B cell (primary cell): ENCODE measurements at regions not wholly inside any gene's neighbourhood (a gene's known extent, or its start where the extent isn't known, plus 50 kb on each side); places are given as distances from the start of the nearest gene placed in this dataset.

Experiments
- ATAC-seq: fragments of 200-7000 bp; cut with Tn5 transposase; one replicate; pipeline ENCODE4 v1.10.0; 2021; ENCODE audit warnings: low read depth, mild to moderate bottlenecking, moderate number of reproducible peaks, moderate library complexity
- CTCF ChIA-PET: fragments of 350-600 bp; sonication (Branson Sonifier 250); formaldehyde crosslinking; loops from one replicate; lab custom pipeline; 2021; ENCODE audit warnings: antibody characterized with exemption, inconsistent platforms; lab: Charles Lee
- POLR2A ChIA-PET: fragments of 350-600 bp; sonication (Branson Sonifier 250); formaldehyde crosslinking; loops from one replicate; lab custom pipeline; 2021; ENCODE audit warnings: antibody characterized with exemption; lab: Charles Lee
- DNase-seq: peaks from one replicate; pipeline ENCODE4 v3.0.0; 2013
- H2AFZ ChIP-seq: 2 replicates; pipeline ENCODE4 v1.6.1; 2012; ENCODE audit warnings: mild to moderate bottlenecking, low read depth, low read length; ENCODE audit not compliant: insufficient read depth, poor library complexity, severe bottlenecking
- H3K27ac ChIP-seq, 2 donors: 1 replicate in 1 of 2; 2 replicates in 1 of 2; pipeline ENCODE4 v1.5.1; 2012 to 2013; ENCODE audit warnings: low read length in 2 of 2, mild to moderate bottlenecking in 2 of 2, moderate library complexity in 1 of 2
- H3K27me3 ChIP-seq, 4 experiments: fragments of 200-600 bp in 1 of 4; sonication (generic) in 1 of 4; replicated peaks in 1 of 4; 1 replicate in 2 of 4; 2 replicates in 2 of 4; pipeline versions ENCODE4 v1.6.1 to v1.7.0; 2013 to 2016; ENCODE audit warnings: low read length in 3 of 4, mild to moderate bottlenecking in 2 of 4, mixed read lengths in 1 of 4, moderate library complexity in 1 of 4; ENCODE audit not compliant: insufficient read depth in 4 of 4, control insufficient read depth in 3 of 4; ENCODE audit errors: control extremely low read depth in 1 of 4
- H3K36me3 ChIP-seq, 2 experiments: replicated peaks in 1 of 2; 1 replicate in 1 of 2; 2 replicates in 1 of 2; pipeline versions ENCODE4 v1.6.1 to v1.7.1; 2013; ENCODE audit warnings: low read length in 1 of 2; ENCODE audit not compliant: insufficient read depth in 2 of 2, control insufficient read depth in 1 of 2; ENCODE audit errors: control extremely low read depth in 1 of 2, extremely low read depth in 1 of 2
- H3K4me1 ChIP-seq, 2 donors: fragments of 200-600 bp in 1 of 2; sonication (generic) in 1 of 2; 1 replicate in 1 of 2; 2 replicates in 1 of 2; pipeline versions ENCODE4 v1.5.1 to v1.6.1; 2013 to 2017; ENCODE audit warnings: low read length in 2 of 2; ENCODE audit not compliant: control insufficient read depth in 2 of 2, insufficient read depth in 2 of 2
- H3K4me2 ChIP-seq: replicated peaks from 2 replicates; pipeline ENCODE3; 2012; ENCODE audit warnings: mild to moderate bottlenecking, low read depth, low read length; ENCODE audit not compliant: poor library complexity, severe bottlenecking
- H3K4me3 ChIP-seq, 5 experiments: fragments of 200-600 bp in 1 of 5; sonication (generic) in 1 of 5; 1 replicate in 3 of 5; 2 replicates in 2 of 5; pipeline versions ENCODE4 v1.5.1 to v1.7.0; 2011 to 2016; ENCODE audit warnings: low read length in 4 of 5, mild to moderate bottlenecking in 4 of 5, low read depth in 2 of 5, control low read depth in 1 of 5, moderate library complexity in 1 of 5; ENCODE audit not compliant: insufficient read depth in 1 of 5; ENCODE audit errors: control extremely low read depth in 1 of 5, extremely low read depth in 1 of 5
- H3K79me2 ChIP-seq: fragments of 200-600 bp; sonication (generic); one replicate; pipeline ENCODE4 v1.6.0; 2016; ENCODE audit warnings: low read length; ENCODE audit not compliant: control insufficient read depth, insufficient read depth
- H3K9ac ChIP-seq: fragments of 200-600 bp; sonication (generic); 2 replicates; pipeline ENCODE4 v1.6.1; 2017; ENCODE audit warnings: mild to moderate bottlenecking, low read length, moderate library complexity
- H3K9me3 ChIP-seq, 3 donors: one replicate each; pipeline versions ENCODE4 v1.6.1 to v1.7.1; 2013; ENCODE audit warnings: low read length in 2 of 3; ENCODE audit not compliant: control insufficient read depth in 2 of 3, insufficient read depth in 1 of 3; ENCODE audit errors: control extremely low read depth in 1 of 3
- H4K20me1 ChIP-seq: 2 replicates; pipeline ENCODE4 v1.6.0; 2012; ENCODE audit warnings: mild to moderate bottlenecking, low read length; ENCODE audit not compliant: insufficient read depth, control insufficient read depth, poor library complexity, severe bottlenecking
- H3K27ac Mint-ChIP-seq: one replicate; pipeline ENCODE4 v1.8.0; 2021; ENCODE audit warnings: mixed read lengths
- H3K27me3 Mint-ChIP-seq: one replicate; pipeline ENCODE4 v1.8.0; 2021; ENCODE audit warnings: mixed read lengths
- H3K4me1 Mint-ChIP-seq: one replicate; pipeline ENCODE4 v1.8.0; 2021; ENCODE audit warnings: mixed read lengths
- H3K4me3 Mint-ChIP-seq: one replicate; pipeline ENCODE4 v1.8.0; 2021; ENCODE audit warnings: mixed read lengths
- H3K9me3 Mint-ChIP-seq: one replicate; pipeline ENCODE4 v1.8.0; 2022; ENCODE audit warnings: mixed read lengths; ENCODE audit not compliant: insufficient read depth
- EZH2 ChIP-seq: IDR thresholded peaks from 2 replicates; pipeline ENCODE4 v1.6.1; 2012; ENCODE audit warnings: borderline replicate concordance, low read depth, mild to moderate bottlenecking, moderate library complexity, low read length; ENCODE audit not compliant: insufficient read depth, poor library complexity, severe bottlenecking
- WGBS: methylation state at CpG from one replicate; pipeline ENCODE4 v1.1.5; 2013; ENCODE audit warnings: missing lambda C conversion rate; ENCODE audit not compliant: insufficient coverage; 5-methylcytosine and 5-hydroxymethylcytosine counted together
- intact Hi-C: fragments of 100-400 bp; cut with micrococcal nuclease; formaldehyde crosslinking; loops from one replicate; pipeline ENCODE4 v1.10.0; 2022
- TF ChIP-seq, protein P1 (sequence below): fragments of 200-600 bp; IDR thresholded peaks from one replicate; pipeline ENCODE4 v1.8.0; 2022; ENCODE audit warnings: antibody characterized with exemption, mild to moderate bottlenecking

GRCh38 chrX:39753293-39753996 is 344.3 kb downstream of the BCOR start:
- 90% methylated on average over 4 of the region's 8 CpGs for WGBS
- H3K27me3 ChIP-seq: no peaks in the 10 kb centered on the region
- H4K20me1 ChIP-seq: no peaks in the 10 kb centered on the region
- no peak for DNase-seq
- no peaks in the 10 kb centered on the region for H3K4me1 ChIP-seq
- H3K36me3 ChIP-seq: no peaks in the 10 kb centered on the region
- no peak overlapping the region for H3K4me3 ChIP-seq
- H3K9ac ChIP-seq: no peak overlapping the region
- H3K4me3 Mint-ChIP-seq: no peak overlapping the region
- no peak overlapping the region for H2AFZ ChIP-seq
- no peaks in the 10 kb centered on the region for H3K4me1 Mint-ChIP-seq
- no peaks in the 10 kb centered on the region for H3K79me2 ChIP-seq
- peaks cover 0 to 2% (median 0%) of the 10 kb centered on the region in 3 donors for H3K9me3 ChIP-seq
- no peaks in the 10 kb centered on the region for H3K27me3 Mint-ChIP-seq
- CTCF ChIA-PET: no interaction called here
- intact Hi-C loops: no loop called here
- no peak overlapping the region for H3K4me2 ChIP-seq
- H3K27ac Mint-ChIP-seq: no peak overlapping the region
- no peaks in the 10 kb centered on the region for H3K9me3 Mint-ChIP-seq
- ATAC-seq: no peak
- no peak for TF ChIP-seq EZH2
- TF ChIP-seq, protein P1, sequence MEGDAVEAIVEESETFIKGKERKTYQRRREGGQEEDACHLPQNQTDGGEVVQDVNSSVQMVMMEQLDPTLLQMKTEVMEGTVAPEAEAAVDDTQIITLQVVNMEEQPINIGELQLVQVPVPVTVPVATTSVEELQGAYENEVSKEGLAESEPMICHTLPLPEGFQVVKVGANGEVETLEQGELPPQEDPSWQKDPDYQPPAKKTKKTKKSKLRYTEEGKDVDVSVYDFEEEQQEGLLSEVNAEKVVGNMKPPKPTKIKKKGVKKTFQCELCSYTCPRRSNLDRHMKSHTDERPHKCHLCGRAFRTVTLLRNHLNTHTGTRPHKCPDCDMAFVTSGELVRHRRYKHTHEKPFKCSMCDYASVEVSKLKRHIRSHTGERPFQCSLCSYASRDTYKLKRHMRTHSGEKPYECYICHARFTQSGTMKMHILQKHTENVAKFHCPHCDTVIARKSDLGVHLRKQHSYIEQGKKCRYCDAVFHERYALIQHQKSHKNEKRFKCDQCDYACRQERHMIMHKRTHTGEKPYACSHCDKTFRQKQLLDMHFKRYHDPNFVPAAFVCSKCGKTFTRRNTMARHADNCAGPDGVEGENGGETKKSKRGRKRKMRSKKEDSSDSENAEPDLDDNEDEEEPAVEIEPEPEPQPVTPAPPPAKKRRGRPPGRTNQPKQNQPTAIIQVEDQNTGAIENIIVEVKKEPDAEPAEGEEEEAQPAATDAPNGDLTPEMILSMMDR: no peak
- POLR2A ChIA-PET: no interaction called here
- no peak overlapping the region for H3K27ac ChIP-seq

DNA sequence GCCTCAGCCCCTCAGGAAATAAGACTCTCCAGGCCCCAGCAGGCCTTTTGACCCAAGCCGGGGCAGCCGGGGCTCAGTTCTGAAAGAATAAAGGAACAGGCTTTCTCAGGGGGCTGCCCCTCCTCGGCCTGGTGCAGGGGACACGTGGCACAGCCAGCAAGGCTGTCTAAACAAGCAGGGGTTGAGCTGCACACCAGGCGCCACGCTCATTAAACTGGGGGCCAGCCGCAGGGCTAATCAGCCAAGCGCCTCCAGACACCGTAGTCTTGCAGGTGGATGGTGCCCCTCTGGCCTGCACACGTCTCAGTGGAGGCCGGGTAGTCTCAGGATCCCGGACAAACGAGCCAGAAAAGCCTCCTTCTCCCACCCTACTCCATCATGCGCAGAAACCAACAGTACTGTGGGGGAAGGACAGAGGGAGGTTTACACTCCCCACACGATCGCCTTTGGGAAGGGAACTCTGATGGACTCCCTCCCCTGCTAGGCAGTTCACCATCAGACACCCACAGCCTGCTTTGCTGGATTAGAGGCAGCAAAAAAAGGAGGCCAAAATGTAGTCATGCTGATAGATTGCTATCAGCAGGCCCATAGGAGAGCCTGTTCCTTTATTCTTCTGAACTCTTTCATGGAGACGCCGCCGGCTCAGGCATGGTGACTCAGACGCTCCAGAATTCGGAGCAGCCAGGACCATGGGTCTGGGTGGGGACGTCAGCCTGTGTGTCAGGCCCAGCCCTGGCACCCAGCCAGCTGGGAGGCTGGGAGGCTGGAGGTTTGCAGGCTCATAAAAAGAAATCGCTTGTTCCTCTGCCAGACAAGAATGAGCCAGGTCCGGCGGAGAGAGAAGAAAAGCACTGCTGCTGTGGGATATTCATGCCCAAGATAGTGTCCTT is 342.4 kb downstream of the BCOR start:
- WGBS: 92% methylated on average over 12 of the region's 25 CpGs
- ATAC-seq (no peak), DNase-seq (no peak)
- POLR2A ChIA-PET: no interaction called here
- Histone ChIP-seq H3K9ac (no peak overlapping the region), H3K4me2 (no peak overlapping the region), H3K4me1 (no peaks in the 10 kb centered on the region), H3K79me2 (no peaks in the 10 kb centered on the region), H3K4me3 (no peak overlapping the region), H4K20me1 (no peaks in the 10 kb centered on the region), H3K27me3 (no peaks in the 10 kb centered on the region), H3K36me3 (no peaks in the 10 kb centered on the region), H3K9me3 (peaks cover 0 to 2% (median 0%) of the 10 kb centered on the region in 3 donors), H2AFZ (no peak overlapping the region), H3K27ac (no peak overlapping the region)
- no peak overlapping the region for H3K4me3 Mint-ChIP-seq
- TF ChIP-seq, protein P1: no peak
- TF ChIP-seq EZH2: no peak
- no peaks in the 10 kb centered on the region for H3K4me1 Mint-ChIP-seq
- no peak overlapping the region for H3K27ac Mint-ChIP-seq
- no peaks in the 10 kb centered on the region for H3K27me3 Mint-ChIP-seq
- intact Hi-C loops: no loop called here
- no peaks in the 10 kb centered on the region for H3K9me3 Mint-ChIP-seq
- CTCF ChIA-PET: no interaction called here
